Fibroblast of lung (primary cell): ENCODE measurements at regions not wholly inside any gene's neighbourhood (a gene's known extent, or its start where the extent isn't known, plus 50 kb on each side); places are given as distances from the start of the nearest gene placed in this dataset.

Source experiments
- DNase-seq, 2 donors: peaks; one replicate each; pipeline versions ENCODE4 v3.0.0 to v3.0.0-alpha.2; 2010; ENCODE audit warnings: low read depth in 2 of 2
- H2AFZ ChIP-seq: 2 replicates; pipeline ENCODE4 v1.5.1; 2012; ENCODE audit warnings: low read length, control low read depth, inconsistent platforms
- H3K27ac ChIP-seq: 2 replicates; pipeline ENCODE4 v1.5.1; 2011; ENCODE audit warnings: low read length, control low read depth; ENCODE audit not compliant: insufficient read depth
- H3K27me3 ChIP-seq: 2 replicates; pipeline ENCODE4 v1.5.1; 2011; ENCODE audit warnings: mild to moderate bottlenecking, low read length; ENCODE audit not compliant: control insufficient read depth, insufficient read depth
- H3K36me3 ChIP-seq: 2 replicates; pipeline ENCODE4 v1.5.1; 2011; ENCODE audit warnings: low read length; ENCODE audit not compliant: control insufficient read depth, insufficient read depth
- H3K4me1 ChIP-seq: 2 replicates; pipeline ENCODE4 v1.5.1; 2011; ENCODE audit warnings: low read length; ENCODE audit not compliant: control insufficient read depth, insufficient read depth; ENCODE audit errors: extremely low read depth
- H3K4me2 ChIP-seq: 2 replicates; pipeline ENCODE4 v1.5.1; 2011; ENCODE audit warnings: low read length, control low read depth; ENCODE audit not compliant: insufficient read depth; ENCODE audit errors: extremely low read depth
- H3K4me3 ChIP-seq, 4 experiments: fragments of 200-600 bp in 1 of 4; sonication (generic) in 1 of 4; replicated peaks in 1 of 4; 2 replicates each; pipeline ENCODE4 v1.5.1; 2011 to 2016; ENCODE audit warnings: low read length in 4 of 4, low read depth in 3 of 4, mild to moderate bottlenecking in 3 of 4, control low read depth in 2 of 4, inconsistent platforms in 1 of 4, mixed read lengths in 1 of 4; ENCODE audit not compliant: insufficient read depth in 1 of 4; ENCODE audit errors: control extremely low read depth in 1 of 4
- H3K79me2 ChIP-seq: 2 replicates; pipeline ENCODE4 v1.5.1; 2012; ENCODE audit warnings: mild to moderate bottlenecking, low read length, inconsistent platforms; ENCODE audit not compliant: control insufficient read depth, insufficient read depth
- H3K9ac ChIP-seq: 2 replicates; pipeline ENCODE4 v1.5.1; 2011; ENCODE audit warnings: mild to moderate bottlenecking, low read length, control low read depth; ENCODE audit not compliant: insufficient read depth
- H3K9me3 ChIP-seq: 2 replicates; pipeline ENCODE4 v1.5.1; 2012; ENCODE audit warnings: low read depth, low read length; ENCODE audit not compliant: control insufficient read depth, insufficient read depth
- H4K20me1 ChIP-seq: 2 replicates; pipeline ENCODE4 v1.5.1; 2011; ENCODE audit warnings: low read length; ENCODE audit not compliant: control insufficient read depth, insufficient read depth; ENCODE audit errors: extremely low read depth
- CTCF ChIP-seq, 2 donors: IDR thresholded peaks in 1 of 2; conservative IDR thresholded peaks in 1 of 2; 1 replicate in 1 of 2; 2 replicates in 1 of 2; pipeline ENCODE4 v1.5.1; 2011 to 2012; ENCODE audit warnings: low read length in 2 of 2, control low read depth in 1 of 2, inconsistent platforms in 1 of 2, low read depth in 1 of 2, mild to moderate bottlenecking in 1 of 2
- EZH2 ChIP-seq: IDR thresholded peaks from 2 replicates; pipeline ENCODE4 v1.5.1; 2012; ENCODE audit warnings: low read length, control low read depth, mild to moderate bottlenecking; ENCODE audit errors: missing control alignments

GRCh38 chrX:140599851-140600250 lies 95.0 kb upstream of the SOX3 start:
- no peak for DNase-seq

DNA sequence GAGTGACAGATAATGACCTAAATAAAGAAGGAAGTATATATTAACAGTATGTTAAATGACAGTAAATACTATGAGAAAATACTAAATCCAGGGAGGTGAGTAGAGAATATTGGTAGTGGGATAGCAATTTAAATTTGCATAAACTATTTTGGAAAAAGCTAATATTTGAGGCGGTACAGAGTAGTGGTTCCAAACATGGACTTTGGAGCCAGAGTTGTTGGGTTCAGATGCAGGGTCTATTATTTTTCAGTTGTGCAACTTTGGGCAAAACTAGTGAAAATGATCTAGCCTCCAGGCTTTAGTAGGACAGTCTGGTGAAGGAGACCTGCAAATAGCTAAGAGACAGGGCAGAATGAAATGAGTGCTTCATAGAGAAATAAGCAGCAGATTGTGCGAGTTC lies 84.8 kb upstream of the SOX3 start:
- H3K27me3 ChIP-seq: no peaks in the 10 kb centered on the region
- no peaks in the 10 kb centered on the region for H3K4me1 ChIP-seq
- TF ChIP-seq CTCF (conservative IDR thresholded peaks at IDR 0.05 in 1 of 2, IDR thresholded peaks at IDR 0.05 in 1 of 2; ENCODE audit: low read depth in 1 of 2, low read length in 2 of 2) (no peak), EZH2 (no peak)
- no peak overlapping the region for H3K9ac ChIP-seq
- H3K27ac ChIP-seq: no peak overlapping the region
- H4K20me1 ChIP-seq: no peaks in the 10 kb centered on the region
- H3K36me3 ChIP-seq: no peaks in the 10 kb centered on the region
- H3K79me2 ChIP-seq: no peaks in the 10 kb centered on the region
- no peak overlapping the region for H2AFZ ChIP-seq
- H3K9me3 ChIP-seq: no peaks in the 10 kb centered on the region
- H3K4me2 ChIP-seq: no peak overlapping the region
- H3K4me3 ChIP-seq: no peak overlapping the region
- DNase-seq: no peak

More at GRCh38 chrX:140599851-140600250, 95.0 kb upstream of the SOX3 start:
- TF ChIP-seq CTCF (conservative IDR thresholded peaks at IDR 0.05 in 1 of 2, IDR thresholded peaks at IDR 0.05 in 1 of 2; ENCODE audit: low read depth in 1 of 2, low read length in 2 of 2) (no peak), EZH2 (no peak)
- Histone ChIP-seq H3K9me3 (no peaks in the 10 kb centered on the region), H3K9ac (no peak overlapping the region), H3K4me2 (no peak overlapping the region), H2AFZ (no peak overlapping the region), H3K27me3 (no peaks in the 10 kb centered on the region), H3K27ac (no peak overlapping the region), H3K4me3 (no peak overlapping the region), H3K36me3 (no peaks in the 10 kb centered on the region), H3K79me2 (no peaks in the 10 kb centered on the region), H3K4me1 (no peaks in the 10 kb centered on the region), H4K20me1 (no peaks in the 10 kb centered on the region)

DNA sequence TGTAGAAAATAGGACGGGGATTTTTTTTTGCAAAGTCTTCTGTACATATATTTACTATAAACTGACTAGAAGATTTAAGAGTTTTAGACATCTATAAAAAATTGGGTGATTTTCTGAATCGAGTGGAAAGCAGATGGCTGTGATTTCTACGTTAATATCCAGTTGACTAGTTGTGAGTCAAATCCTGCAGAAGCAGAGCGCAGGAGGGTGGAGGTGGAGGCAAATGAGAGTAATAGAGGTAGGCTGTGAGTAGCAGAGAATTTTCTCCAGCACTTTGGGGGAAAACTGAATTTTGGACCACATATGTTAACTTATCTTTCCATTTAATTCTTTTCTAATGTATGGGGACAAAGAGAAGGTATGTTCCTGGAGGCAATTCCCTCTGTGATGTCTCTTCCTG lies 82.1 kb upstream of the SOX3 start:
- H4K20me1 ChIP-seq: no peaks in the 10 kb centered on the region
- H3K27me3 ChIP-seq: no peaks in the 10 kb centered on the region
- no peaks in the 10 kb centered on the region for H3K9me3 ChIP-seq
- no peaks in the 10 kb centered on the region for H3K36me3 ChIP-seq
- no peak overlapping the region for H3K9ac ChIP-seq
- no peak overlapping the region for H3K27ac ChIP-seq
- H3K4me2 ChIP-seq: no peak overlapping the region
- DNase-seq: no peak
- H3K4me3 ChIP-seq: no peak overlapping the region
- H2AFZ ChIP-seq: no peak overlapping the region
- TF ChIP-seq CTCF (conservative IDR thresholded peaks at IDR 0.05 in 1 of 2, IDR thresholded peaks at IDR 0.05 in 1 of 2; ENCODE audit: low read depth in 1 of 2, low read length in 2 of 2) (no peak), EZH2 (no peak)
- H3K79me2 ChIP-seq: no peaks in the 10 kb centered on the region
- H3K4me1 ChIP-seq: no peaks in the 10 kb centered on the region
